GM18517 (cell line): ENCODE measurements at regions not wholly inside any gene's neighbourhood (a gene's known extent, or its start where the extent isn't known, plus 50 kb on each side); places are given as distances from the start of the nearest gene placed in this dataset.
"Not testable (repeated sequence)": the region's sequence is repeated elsewhere in the genome, so short reads cannot be mapped to it uniquely, and the experiment has no call there.

Experiments used
- ATAC-seq: cut with Tn5 transposase; IDR thresholded peaks from one replicate; pipeline ENCODE4 v1.9.1; 2021; ENCODE audit warnings: mild to moderate bottlenecking, moderate library complexity; ENCODE audit not compliant: unreplicated experiment

GRCh38 chr21:15640113-15640512 is 89.7 kb upstream of the USP25 start:
- not testable (repeated sequence) for ATAC-seq

DNA sequence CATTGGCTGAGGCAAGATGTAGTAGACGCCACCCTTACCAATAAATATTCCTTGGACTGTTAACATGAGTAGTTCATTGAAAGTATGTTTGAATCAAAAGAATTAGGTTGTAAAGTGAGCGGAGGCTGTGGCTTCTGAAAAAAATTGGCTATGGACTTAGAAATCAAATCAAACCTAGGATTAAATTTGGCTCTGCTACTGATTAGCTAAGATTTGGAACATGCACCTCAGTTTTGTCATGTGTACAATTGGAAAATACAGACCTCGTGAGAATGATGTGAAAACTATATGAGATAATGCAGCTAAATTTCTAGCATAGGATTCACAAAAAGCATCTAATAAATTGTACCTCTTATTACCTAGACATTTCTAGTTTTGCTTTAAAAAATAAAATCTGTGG is 85.3 kb upstream of the USP25 start:
- ATAC-seq: no peak

DNA sequence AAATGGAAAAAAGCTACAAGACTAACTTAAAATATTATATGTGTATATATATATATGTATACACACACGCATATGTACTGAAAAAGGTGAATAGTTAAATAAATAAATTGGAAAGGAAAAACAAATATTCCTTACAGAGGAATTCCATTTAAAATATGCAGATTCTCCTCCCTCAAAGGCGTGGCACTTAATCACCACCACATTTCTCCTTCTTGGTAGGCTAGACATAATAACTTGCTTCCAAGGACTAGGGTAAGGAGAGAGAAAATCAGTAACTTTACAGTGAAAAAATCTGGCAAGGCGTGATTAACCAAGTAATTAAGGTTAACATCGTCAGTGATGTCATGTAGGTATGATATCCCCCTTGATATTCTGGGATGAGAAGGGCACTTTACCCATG is 84.0 kb upstream of the USP25 start:
- no peak for ATAC-seq

- no peak for ATAC-seq
These were observed 79.0 kb upstream of the USP25 start for GRCh38 chr21:15650735-15651134.

DNA sequence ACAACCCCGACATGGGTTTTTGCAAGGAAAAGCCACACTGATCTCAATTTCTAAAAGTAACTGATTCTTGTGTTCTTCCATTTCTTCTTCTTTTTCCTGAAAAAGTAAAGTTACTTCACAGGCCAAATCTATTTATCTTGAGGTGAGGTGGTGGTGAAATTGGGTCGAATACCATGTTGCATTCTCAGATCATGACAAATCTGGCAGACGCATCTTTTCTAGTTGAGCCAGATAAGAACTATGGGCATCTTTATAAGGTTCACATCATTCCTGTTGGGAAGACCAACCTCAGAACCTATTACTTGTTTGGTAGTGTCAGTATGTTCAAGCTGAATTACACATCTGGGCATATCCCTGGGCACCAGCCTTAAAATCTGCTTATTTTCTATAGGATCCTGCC is 78.6 kb upstream of the USP25 start:
- no peak for ATAC-seq

GRCh38 chr21:15653710-15654109 is 76.1 kb upstream of the USP25 start:
- ATAC-seq: no peak

GRCh38 chr21:15654171-15654570 is 75.6 kb upstream of the USP25 start:
- no peak for ATAC-seq

GRCh38 chr21:15659753-15660422 is 69.9 kb upstream of the USP25 start:
- ATAC-seq: no peak

- no peak for ATAC-seq
These were observed 69.4 kb upstream of the USP25 start for GRCh38 chr21:15660423-15660804.

DNA sequence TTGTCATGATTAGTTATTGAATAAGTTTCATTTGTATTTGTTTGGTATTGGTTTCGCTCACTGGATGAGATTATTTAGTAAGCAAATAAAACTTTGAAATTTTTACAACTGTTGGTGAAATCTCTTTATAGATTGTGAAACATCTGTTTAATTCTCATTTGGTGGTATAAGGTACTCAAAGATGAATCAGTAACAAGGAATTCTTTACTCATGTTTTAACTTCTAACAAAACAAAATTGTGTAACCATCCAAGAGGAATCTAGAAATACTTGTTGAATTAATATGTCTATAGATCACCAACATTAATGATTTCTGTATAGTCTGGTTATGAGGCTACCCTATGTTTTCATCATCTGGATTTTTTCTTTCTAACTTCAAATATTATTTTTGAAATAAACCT is 62.8 kb upstream of the USP25 start:
- no peak for ATAC-seq

DNA sequence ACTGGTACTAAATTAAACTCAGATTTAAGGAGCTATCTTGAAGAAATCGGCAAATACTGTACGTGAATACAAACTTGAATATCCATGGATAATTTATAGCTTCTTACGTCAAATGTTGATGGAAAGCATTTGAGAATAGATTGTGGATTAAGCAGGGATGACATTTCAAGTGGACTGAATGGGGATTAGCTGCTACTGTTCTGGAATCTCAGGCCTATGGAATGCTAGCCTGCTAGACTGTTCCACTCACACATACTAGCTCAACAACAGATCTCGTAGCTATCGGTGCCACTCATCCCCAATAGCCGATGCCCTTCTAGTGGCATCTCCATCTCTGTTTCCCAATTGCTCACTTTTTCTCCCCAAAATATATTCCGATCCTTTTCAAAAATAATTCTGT is 62.0 kb upstream of the USP25 start:
- ATAC-seq: no peak

DNA sequence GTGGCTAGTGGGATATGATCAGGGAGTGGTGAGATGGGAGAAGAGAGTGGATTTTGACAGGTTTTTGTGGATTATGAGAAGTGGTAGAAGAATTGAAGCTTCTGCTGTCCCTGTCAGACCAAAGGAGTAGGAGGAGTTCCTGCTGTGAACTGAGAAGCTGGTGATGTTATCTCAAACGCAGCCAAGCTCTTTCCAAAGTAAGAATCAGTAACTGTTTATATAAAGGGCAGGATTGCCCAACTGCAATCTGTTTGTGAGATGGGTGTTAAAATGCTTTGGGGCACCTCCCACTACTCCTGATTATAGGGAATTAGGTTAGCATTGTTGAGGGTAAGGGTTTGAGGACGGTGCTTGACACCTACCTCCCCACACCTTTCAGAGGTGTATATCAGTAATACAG is 60.5 kb upstream of the USP25 start:
- no peak for ATAC-seq

GRCh38 chr21:15671188-15671587 is 58.6 kb upstream of the USP25 start:
- ATAC-seq: peak; percentile 65

GRCh38 chr21:15672578-15672977 is 57.2 kb upstream of the USP25 start:
- not testable (repeated sequence) for ATAC-seq

DNA sequence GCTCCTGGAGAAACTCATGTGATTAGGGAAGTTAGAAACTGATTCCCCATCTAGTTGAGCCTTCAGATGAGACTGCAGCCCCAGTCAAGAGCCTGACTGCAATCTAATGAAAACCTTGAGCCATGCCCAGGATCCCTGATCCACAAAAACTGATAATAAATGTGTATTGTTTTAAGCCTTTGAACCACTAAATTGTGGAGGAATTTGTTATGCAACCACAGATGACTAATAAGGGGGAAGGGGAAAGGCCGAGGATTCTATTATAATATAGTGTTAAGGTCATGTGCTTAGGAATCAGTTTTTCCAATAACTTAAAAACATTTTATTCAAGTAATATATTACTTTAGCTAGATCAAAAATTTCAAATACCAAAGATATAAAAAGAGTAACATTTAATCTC is 52.8 kb upstream of the USP25 start:
- no peak for ATAC-seq

DNA sequence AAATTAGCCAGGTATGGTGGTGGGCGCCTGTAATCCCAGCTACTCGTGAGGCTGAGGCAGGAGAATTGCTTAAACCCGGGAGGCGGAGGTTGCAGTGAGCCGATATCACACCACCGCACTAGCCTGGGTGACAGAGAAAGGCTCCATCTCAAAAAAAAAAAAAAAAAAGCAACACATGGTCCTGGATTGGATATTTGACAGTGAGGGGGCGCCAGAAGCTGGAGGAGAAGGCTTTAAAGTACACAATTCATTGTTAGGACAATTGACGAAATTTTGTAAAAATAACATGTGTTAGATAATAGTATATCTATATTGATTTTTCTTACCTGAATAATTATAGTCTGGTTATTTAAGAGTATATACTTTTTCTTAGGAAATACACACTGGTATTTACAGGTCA is 50.2 kb upstream of the USP25 start:
- no peak for ATAC-seq
